GM18873 (cell line): ENCODE measurements at regions not wholly inside any gene's neighbourhood (a gene's known extent, or its start where the extent isn't known, plus 50 kb on each side); places are given as distances from the start of the nearest gene placed in this dataset.
"Not testable (repeated sequence)": the region's sequence is repeated elsewhere in the genome, so short reads cannot be mapped to it uniquely, and the experiment has no call there.

ENCODE experiments used
- ATAC-seq: cut with Tn5 transposase; IDR thresholded peaks from one replicate; pipeline ENCODE4 v1.9.1; 2021; ENCODE audit warnings: mild to moderate bottlenecking, moderate library complexity, moderate number of reproducible peaks; ENCODE audit not compliant: unreplicated experiment, low FRiP score

DNA sequence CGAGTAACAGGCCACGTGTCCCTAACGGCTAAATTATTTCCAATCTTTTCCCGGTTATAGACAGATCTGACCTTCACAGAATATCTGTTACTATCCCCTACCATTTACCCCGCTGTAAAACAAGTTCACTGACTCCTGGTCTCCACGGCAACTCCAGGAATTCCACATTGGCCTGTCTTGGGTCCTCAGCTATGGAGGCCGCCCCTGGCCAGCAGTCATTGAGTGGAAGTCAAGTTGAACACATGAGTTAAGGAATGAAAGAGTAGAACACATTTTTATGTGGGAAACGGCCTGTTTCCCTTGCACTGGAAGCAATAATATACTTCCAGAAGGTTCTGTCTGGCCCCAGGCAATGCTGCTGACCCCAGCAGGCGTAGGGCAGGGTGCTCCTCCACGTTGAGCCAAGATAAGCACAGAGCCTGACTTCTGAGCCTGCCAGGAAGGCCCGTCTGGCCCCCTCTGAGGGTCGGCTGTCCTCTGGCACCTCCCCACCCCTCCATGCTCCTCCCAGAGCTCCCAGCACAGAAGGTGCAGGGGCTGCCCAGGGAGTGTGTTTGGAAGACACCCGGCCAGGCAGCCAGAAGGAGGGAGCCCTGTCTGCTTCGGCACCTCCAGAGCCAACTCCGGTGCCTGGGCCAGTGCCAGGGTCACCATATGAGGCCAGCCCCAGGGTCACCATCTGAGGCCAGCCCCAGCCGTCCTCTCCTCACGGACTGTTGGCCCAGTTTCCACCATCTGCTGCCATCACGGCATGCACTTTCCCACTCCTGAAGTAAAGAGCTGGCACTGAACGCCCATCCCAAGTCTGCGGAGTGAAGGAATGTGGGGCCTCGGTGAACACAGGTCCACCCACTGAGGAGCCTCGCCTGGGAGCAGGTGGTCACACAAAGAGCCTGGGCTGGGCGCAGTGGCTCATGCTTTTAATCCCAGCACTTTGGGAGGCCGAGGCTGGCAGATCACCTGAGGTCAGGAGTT, 813.2 kb downstream of the BRD1 start:
- ATAC-seq: no peak

DNA sequence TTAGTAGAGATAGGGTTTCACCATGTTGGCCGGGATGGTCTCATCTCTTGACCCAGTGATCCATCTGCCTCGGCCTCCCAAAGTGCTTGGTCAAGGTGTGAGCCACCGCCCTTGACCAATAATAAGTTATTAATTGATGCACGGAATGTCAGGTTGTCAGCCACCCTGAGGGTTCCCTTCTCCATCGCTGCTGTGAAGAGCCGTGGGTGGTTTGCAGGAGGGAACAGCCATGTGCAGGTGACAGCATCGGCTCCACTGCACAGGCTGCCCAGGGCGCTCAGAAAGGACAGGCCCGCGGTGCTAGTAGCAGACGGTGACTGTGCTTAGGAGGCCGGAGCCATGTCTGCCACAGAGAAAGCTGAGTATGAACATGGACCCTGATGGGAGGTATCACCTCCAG, 814.0 kb downstream of the BRD1 start:
- ATAC-seq: no peak

DNA sequence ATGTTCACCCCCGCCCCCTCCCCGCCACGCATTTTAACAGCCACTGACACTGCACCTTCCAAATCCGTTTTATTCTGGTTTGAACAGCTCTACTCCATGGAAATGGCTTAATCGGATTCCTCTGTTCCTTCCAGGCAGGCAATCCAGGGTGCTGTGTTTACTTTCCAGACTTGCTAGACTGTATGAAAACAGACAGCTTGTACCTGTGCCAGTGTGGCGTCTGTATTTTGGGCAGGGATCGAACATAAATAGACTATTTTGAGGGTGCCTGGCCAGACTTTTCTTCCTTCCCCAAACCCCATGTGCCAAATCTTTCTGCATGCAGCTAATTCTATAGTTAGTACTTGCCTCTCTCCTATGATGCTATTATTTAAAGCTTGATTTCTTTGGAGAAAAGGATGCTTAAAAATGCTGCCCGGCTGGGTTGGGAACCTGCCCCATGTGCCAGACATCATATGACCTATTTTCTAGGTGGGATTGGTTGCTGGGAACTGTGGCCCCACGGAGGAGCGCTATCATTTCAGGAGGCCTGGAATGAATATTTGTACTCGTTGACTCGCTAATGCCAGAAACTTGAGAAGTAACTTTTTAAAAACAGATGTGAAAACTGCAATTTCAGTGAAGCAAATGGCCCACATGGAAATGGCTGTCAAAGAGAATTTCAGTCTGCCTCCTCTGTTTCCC, 814.8 kb downstream of the BRD1 start:
- ATAC-seq: no peak

DNA sequence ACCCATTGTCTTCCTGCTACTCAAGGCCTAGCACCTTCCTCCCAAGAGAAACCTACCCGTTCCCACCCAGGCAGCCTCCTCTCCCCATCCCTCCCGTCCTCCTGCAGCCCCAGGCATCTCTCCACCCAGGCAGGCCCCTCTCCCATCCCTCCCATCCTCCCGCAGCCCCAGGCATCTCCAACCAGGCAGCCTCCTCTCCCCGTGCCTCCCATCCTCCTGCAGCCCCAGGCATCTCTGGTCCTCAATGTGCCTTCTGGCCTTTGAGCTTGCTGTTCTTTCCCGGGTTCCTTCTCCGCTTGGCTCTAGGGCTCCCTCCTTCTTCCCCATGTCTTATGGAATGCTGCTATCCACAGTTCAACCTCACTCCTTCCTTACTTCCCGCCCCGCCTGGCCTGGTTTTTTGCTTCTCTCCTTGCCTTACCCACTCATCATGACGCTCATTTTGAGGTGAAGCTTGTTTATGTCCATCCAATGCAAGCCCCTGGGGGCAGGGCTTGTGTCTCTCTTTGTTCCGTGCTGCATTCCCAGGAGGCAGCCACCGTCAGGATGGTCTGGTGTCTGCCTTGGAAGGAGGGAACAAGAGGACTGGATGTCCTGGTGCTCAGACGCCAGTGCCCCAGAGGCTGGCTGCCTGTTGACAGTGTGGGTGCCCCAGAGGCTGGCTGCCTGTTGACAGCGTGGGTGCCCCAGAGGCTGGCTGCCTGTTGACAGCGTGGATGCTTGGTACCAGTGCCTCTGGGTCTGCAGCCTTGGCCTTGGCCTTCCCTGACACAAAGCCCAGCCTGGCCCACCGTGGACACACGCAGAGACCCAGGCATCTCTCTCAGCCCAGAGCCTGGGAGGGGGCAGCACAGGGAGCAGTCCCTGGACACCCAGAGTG, 815.7 kb downstream of the BRD1 start:
- no peak for ATAC-seq

DNA sequence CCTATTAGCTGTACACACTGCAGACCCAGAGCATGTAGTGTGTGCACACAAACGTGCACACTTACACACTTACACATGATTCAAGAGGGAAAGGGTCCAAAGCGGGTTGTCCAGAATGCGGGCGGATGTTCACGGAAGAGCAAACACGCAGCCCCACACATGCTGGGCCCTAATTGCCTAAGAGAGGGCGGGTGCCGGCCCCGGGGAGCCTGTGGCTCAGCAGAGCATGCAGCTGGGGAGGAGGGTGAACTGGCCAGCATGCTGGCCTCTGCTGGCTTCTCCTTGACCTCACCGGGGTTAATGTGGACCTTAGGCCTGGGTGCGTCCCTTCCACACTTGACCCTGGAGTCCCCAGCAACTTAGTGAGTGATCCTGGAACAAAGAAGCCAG, 816.3 kb downstream of the BRD1 start:
- ATAC-seq: no peak

DNA sequence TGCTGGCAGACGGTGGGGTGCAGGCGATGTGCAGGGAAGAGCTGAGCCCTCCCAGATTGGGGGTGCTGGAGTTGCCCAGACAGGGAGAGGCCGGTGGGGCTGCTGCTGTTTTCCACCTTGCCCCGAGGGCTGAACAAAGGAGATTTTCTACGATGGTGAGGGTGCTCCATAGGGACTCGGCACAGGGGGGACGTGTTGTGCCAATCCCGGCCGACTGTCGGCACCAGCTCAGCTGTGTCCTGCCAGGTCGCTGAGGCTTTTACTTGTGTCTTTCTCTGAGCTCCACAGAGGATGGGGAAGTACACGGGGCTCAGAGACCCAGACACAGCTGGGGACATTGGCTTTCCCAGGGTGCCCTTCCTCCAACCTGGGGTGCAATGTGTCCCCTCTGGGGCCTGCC, 816.8 kb downstream of the BRD1 start:
- ATAC-seq: no peak

DNA sequence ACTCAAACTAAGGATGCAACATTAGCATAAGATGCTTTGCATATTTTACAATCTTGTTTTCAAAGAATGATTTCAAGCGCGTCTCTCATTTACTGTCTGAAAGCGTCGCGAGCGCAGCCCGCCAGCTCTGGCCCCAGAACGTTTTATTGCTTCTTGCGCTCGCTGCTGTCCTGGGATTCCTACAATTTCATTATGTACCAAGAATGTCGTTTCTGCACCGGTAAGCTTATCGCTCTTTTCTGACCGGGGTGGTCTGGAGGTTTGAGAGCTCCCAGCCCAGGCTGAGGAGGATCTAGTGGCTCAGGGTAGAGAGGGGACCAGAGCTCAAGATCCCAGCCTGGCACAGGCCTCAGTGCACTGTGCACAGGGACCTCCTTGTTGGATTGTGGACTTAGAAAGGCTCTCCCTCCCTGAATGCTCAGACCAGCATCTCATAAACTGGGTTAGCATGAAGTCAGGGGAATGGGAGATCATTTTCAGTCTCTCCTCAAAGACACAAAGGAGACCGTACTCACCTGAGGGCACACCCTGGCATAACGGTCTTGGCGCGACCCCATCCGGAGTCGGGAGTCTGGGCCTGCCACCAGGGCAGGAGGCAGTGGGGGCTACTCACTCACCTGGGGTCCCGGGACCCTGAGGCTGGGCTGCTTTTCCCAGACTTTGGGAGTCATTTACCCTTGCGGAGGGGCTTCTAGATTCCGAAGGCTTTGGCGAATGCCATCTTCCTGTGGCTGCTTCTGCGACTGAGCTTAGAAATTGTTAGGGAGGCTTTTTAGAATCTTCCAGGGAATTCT, 817.4 kb downstream of the BRD1 start:
- no peak for ATAC-seq

DNA sequence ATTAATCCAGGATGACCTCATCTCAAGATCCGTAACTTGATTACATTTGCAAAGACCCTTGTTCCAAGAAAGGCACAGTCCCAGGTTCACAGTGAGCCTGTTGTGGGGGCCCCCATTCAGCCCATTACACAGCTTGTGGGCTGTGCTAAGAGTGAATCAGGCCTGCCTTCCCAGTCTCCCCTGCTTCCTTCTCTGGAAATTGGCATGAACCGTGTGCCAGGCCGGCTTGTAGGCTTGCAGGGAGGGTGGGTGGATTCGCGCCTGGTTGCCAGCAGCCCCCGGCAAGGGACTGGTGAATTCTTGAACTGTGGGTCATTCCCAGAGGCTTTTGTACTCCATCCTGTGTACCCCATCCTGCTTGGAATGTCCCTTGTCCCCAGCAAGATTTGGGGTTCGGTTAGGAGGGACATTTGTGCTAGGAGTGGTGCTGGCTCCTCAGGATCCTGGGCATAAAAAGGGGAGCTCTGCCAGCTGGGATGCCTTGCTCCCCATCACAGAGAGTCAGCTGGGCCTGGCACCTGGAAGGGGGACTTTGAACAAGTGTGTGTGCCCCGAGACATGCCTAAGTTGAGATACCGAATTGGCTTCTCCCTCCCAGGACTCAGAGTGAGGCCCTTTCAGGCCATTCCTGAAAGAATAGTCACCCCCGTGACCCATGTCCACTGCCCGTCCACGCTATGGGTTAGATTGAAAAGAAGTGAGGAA, 818.2 kb downstream of the BRD1 start:
- no peak for ATAC-seq

DNA sequence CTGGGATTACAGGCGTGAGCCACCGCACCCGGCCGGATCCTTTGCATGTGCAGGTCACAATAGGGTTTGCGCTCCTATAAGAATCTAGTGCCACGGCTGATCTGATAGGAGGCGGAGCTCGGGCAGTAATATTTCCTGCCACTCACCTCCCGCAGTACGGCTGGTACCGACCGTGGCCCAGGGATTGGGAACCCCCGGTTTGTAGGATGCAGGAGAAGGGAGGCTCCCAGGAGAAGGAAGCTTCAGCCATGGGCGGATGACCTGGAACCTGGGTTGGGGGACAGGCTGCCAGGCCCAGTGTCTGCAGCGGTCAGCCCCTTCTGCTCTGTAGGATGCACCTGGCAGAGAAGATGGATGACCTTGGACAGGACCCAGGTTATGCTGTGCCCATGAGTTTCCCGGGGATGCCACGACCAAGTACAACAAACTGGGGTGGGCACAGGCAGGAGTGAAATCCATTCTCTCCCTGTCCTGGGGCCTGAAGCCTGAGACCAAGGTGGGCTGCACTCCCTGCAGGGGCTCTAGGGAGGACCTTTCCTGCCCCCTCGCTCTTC, 818.9 kb downstream of the BRD1 start:
- no peak for ATAC-seq

DNA sequence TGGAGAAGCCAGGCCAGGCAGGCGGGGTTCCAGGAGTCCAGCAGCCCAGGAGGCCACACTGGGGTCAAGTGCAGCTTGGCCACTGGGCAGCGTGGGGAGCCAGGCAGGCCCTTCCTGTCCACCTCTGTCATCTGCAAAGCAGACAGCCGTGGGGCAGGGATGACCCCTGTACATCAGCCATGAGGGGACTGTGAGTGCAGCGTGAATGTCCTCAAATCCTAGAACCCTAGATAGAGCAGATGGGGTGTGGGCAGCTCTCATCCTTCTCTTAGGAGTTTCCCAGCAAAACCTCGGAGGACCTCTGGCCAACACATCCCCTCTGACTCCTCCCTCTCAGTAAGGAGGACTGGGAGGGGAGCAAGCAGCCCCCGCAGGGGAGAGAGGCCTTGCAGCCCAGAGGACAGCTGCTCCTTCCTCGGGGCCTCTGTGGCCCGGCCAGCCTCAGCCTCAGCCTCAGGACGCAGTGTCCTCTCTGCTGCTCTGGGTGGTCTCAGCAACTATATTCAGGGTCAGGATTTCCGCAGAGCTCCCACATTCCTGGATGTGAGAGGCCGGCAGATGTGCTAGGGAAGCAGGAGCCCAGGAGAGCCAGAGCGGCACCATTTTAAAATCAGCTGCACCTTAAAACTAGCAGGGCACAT, 820.5 kb downstream of the BRD1 start:
- ATAC-seq: no peak

DNA sequence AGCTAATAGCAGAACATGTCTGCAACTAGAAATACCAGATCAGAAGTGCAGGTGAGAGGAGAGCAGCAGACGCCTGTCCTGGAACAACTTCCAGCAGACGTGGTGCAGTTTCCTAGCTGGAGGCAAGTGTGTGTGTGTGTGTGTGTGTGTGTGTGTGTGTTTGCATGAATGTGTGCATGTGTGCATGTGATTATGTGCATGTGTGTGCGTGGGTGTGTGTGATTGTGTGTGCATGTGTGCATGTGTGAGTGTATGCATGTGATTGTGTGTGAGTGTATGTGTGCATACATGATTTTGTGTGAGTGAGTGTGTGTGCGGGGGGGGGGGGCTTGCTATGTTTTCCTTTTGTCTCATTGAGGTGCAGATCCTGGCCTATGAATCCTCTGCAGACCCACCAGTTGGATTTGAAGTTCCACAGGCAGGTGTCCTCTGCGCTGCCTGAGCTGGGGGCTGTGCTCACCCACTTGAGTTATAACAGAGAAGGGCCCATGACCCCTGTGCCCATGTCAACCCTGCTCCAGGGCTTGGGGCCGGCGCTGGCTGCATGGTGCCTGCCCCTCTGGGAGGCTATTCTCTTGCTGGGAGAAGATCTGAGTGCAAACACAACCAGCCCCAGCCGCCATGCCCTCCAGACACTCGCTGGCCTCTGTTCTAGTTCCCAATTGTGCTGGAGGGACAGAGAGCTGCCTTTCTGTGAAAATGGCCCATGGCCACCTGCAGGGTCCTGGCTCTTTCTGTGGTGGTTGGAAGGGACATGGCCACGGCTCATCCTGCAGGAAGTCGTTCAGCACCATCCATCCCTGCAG, 821.3 kb downstream of the BRD1 start:
- ATAC-seq: no peak

DNA sequence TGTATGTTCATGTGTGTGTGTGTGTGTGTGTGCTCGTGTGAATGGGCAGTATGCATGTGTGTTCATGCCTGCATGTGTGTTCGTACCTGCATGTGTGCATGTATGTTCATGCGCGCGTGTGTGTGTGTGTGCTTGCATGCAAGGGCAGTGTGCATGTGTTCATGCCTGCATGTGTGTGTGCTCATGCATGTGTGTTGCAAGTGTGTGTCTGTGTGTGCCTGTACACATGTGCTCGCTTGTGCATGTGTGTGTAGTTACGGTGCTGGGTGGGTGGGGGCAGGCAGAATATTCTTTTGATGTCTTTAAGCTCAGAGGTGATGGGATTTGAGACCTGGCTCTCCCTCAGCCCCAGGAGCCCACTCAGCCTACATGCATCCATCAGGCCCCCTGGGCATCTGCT, 822.1 kb downstream of the BRD1 start:
- no peak for ATAC-seq

DNA sequence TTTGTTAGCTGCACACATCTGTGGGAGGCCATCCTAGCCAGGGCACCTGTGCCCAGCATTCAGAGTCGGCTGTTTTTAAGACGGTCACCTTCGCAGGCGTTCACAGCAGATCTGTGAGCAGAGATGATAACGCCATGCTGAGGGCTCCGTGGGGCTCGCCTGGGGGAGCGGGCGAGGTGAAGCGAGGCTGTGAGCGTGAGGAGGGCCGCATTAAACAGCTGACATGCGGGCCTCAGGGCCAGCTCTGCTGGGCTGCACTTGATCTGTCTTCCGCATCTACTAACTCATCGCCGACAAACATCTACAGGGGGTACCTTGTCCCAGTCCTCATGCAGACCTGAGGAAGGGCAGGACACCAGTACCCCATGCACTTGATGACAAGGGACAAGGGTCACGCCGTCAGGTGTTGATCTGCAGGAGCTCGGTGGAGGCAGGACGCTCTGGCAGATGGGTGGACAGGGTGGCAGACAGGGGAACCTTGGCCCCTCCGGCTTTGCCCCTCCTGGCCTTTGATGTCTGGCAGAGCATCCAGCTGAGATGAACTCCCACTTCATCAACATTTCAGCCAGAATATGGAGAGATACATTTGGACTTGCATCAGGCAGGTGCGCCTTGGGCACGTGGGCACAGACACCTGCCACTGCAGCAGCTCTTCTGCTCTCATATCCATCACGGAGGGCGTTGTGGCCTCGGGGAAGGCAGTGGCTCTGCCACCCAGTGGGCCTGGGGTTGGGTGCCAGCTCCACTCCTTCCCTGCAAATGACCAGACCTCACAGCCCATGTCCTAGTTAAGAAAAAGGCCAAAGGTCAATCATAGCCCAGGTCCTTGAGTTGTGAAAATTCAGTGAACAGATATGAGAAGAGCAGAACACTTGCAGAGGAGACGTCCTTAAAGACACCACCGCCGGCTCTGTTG, 822.9 kb downstream of the BRD1 start:
- no peak for ATAC-seq

DNA sequence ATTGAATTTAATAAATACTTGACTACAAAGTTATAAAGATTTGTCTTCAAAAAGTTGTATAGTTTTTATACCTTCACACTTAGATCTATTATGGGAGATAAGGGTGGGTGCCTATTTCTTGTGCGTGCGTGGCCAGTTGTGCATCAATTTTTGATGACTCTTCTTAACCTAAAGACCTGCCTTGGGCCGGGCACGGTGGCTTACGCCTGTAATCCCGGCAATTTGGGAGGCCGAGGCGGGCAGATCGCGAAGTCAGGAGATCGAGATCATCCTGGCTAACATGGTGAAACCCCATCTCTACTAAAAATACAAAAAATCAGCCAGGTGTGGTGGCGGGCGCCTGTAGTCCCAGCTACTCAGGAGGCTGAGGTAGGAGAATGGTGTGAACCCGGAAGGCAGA, 830.1 kb downstream of the BRD1 start:
- ATAC-seq: not testable (repeated sequence)

DNA sequence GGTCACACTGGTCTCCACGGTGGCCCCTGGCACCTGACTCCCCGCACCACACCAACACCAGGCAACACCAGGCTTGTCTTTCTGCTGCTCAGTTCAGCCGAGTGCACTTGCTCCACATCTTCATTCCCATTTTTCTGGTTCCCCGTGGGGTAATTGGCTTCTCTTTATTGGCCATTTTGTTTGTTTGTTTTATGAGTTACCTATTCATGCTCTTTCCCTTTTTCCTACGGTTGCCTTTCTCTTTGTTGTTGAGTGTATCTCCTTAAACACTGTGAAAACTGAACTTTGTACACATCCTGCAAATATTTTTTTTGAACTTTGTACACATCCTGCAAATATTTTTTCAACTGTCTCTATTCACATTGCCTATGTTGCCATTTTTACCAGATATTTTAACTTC, 834.0 kb downstream of the BRD1 start:
- ATAC-seq: no peak

DNA sequence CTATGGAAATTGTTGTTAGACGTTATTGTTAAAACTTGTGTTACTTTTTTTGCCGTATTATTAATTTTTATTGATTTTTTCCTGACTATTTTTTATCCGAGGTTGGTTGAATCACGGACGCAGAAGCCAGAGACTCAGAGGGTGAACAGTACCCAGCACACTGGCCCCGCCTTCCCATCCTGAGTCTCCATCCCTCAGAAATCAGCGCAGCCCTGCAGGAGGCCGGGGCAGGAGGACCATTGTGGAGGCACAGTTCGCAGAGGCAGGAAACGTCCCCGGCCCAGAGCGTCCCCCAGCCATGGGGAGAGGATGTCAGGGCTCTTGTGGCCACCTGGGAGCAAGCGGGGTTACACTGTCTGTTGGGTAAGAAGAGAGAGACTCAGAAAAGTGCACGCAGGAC, 843.0 kb downstream of the BRD1 start:
- no peak for ATAC-seq
